HEK293 (cell line): ENCODE measurements at regions not wholly inside any gene's neighbourhood (a gene's known extent, or its start where the extent isn't known, plus 50 kb on each side); places are given as distances from the start of the nearest gene placed in this dataset.

Experiments
- GFI1B ChIP-seq: fragments of 450-650 bp; formaldehyde crosslinking; IDR thresholded peaks from 2 replicates; pipeline ENCODE4 v1.5.1; 2016; ENCODE audit warnings: missing biosample characterization, missing genetic modification characterization
- GLIS1 ChIP-seq: fragments of 450-650 bp; formaldehyde crosslinking; IDR thresholded peaks from 2 replicates; pipeline ENCODE4 v1.5.1; 2016; ENCODE audit warnings: missing biosample characterization, missing genetic modification characterization
- KLF16 ChIP-seq: fragments of 450-650 bp; formaldehyde crosslinking; IDR thresholded peaks from 2 replicates; pipeline ENCODE4 v1.5.1; 2017; ENCODE audit warnings: missing biosample characterization, missing genetic modification characterization
- WT1 ChIP-seq: fragments of 450-650 bp; formaldehyde crosslinking; IDR thresholded peaks from 2 replicates; pipeline ENCODE4 v1.5.1; 2016; ENCODE audit warnings: missing biosample characterization, missing genetic modification characterization
- ZBTB17 ChIP-seq: fragments of 450-650 bp; formaldehyde crosslinking; IDR thresholded peaks from 2 replicates; pipeline ENCODE4 v1.5.1; 2016; ENCODE audit warnings: missing biosample characterization, missing genetic modification characterization
- ZFP69B ChIP-seq: fragments of 450-650 bp; formaldehyde crosslinking; IDR thresholded peaks from 2 replicates; pipeline ENCODE4 v1.5.1; 2016; ENCODE audit warnings: missing biosample characterization, missing genetic modification characterization
- ZNF121 ChIP-seq: fragments of 450-650 bp; formaldehyde crosslinking; IDR thresholded peaks from 2 replicates; pipeline ENCODE4 v1.5.1; 2016; ENCODE audit warnings: missing biosample characterization, missing genetic modification characterization
- ZNF157 ChIP-seq: fragments of 450-650 bp; formaldehyde crosslinking; IDR thresholded peaks from 2 replicates; pipeline ENCODE4 v1.5.1; 2016; ENCODE audit warnings: missing biosample characterization, missing genetic modification characterization
- ZNF16 ChIP-seq: fragments of 450-650 bp; formaldehyde crosslinking; IDR thresholded peaks from 2 replicates; pipeline ENCODE4 v1.5.1; 2016; ENCODE audit warnings: low read depth, missing biosample characterization, missing genetic modification characterization
- ZNF2 ChIP-seq: fragments of 450-650 bp; formaldehyde crosslinking; IDR thresholded peaks from 2 replicates; pipeline ENCODE4 v1.5.1; 2016; ENCODE audit warnings: missing biosample characterization, missing genetic modification characterization
- ZNF248 ChIP-seq: fragments of 450-650 bp; formaldehyde crosslinking; IDR thresholded peaks from 2 replicates; pipeline ENCODE4 v1.5.1; 2017; ENCODE audit warnings: missing biosample characterization, missing genetic modification characterization
- ZNF302 ChIP-seq: fragments of 450-650 bp; formaldehyde crosslinking; IDR thresholded peaks from 2 replicates; pipeline ENCODE4 v1.5.1; 2016; ENCODE audit warnings: missing biosample characterization, missing genetic modification characterization, low read depth
- ZNF341 ChIP-seq: fragments of 450-650 bp; formaldehyde crosslinking; IDR thresholded peaks from 2 replicates; pipeline ENCODE4; 2016; ENCODE audit warnings: low read depth, missing biosample characterization, missing genetic modification characterization
- ZNF530 ChIP-seq: fragments of 450-650 bp; formaldehyde crosslinking; IDR thresholded peaks from 2 replicates; pipeline ENCODE4 v1.5.1; 2016; ENCODE audit warnings: low read depth, missing biosample characterization, missing genetic modification characterization
- ZNF549 ChIP-seq: fragments of 450-650 bp; IDR thresholded peaks from 2 replicates; pipeline ENCODE4 v1.5.1; 2018; ENCODE audit warnings: missing biosample characterization, missing genetic modification characterization, mild to moderate bottlenecking, inconsistent platforms, moderate library complexity
- ZNF621 ChIP-seq: fragments of 450-650 bp; formaldehyde crosslinking; IDR thresholded peaks from 2 replicates; pipeline ENCODE4 v1.5.1; 2017; ENCODE audit warnings: missing biosample characterization, missing genetic modification characterization
- ZNF664 ChIP-seq: fragments of 450-650 bp; formaldehyde crosslinking; IDR thresholded peaks from 2 replicates; pipeline ENCODE4 v1.5.1; 2016; ENCODE audit warnings: missing biosample characterization, missing genetic modification characterization
- TF ChIP-seq, protein P1 (sequence below): fragments of 450-650 bp; formaldehyde crosslinking; IDR thresholded peaks from 2 replicates; pipeline ENCODE4 v1.5.1; 2016; ENCODE audit warnings: missing biosample characterization, missing genetic modification characterization
- TF ChIP-seq, protein P2 (sequence below): fragments of 450-650 bp; formaldehyde crosslinking; IDR thresholded peaks from 2 replicates; pipeline ENCODE4 v1.5.1; 2016; ENCODE audit warnings: missing biosample characterization, missing genetic modification characterization
- TF ChIP-seq, protein P3 (sequence below): fragments of 450-650 bp; formaldehyde crosslinking; IDR thresholded peaks from 2 replicates; pipeline ENCODE4 v1.5.1; 2016; ENCODE audit warnings: missing biosample characterization, missing genetic modification characterization
- TF ChIP-seq, protein P4 (sequence below): fragments of 450-650 bp; formaldehyde crosslinking; IDR thresholded peaks from 2 replicates; pipeline ENCODE4 v1.5.1; 2016; ENCODE audit warnings: missing biosample characterization, missing genetic modification characterization
- TF ChIP-seq, protein P5 (sequence below): fragments of 450-650 bp; formaldehyde crosslinking; IDR thresholded peaks from 2 replicates; pipeline ENCODE4 v1.5.1; 2016; ENCODE audit warnings: missing biosample characterization, missing genetic modification characterization
- TF ChIP-seq, protein P6 (sequence below): fragments of 450-650 bp; formaldehyde crosslinking; IDR thresholded peaks from 2 replicates; pipeline ENCODE4 v1.5.1; 2017; ENCODE audit warnings: missing biosample characterization, missing genetic modification characterization
- TF ChIP-seq, protein P7 (sequence below): fragments of 450-650 bp; formaldehyde crosslinking; IDR thresholded peaks from 2 replicates; pipeline ENCODE4 v1.5.1; 2017; ENCODE audit warnings: missing biosample characterization, missing genetic modification characterization

DNA sequence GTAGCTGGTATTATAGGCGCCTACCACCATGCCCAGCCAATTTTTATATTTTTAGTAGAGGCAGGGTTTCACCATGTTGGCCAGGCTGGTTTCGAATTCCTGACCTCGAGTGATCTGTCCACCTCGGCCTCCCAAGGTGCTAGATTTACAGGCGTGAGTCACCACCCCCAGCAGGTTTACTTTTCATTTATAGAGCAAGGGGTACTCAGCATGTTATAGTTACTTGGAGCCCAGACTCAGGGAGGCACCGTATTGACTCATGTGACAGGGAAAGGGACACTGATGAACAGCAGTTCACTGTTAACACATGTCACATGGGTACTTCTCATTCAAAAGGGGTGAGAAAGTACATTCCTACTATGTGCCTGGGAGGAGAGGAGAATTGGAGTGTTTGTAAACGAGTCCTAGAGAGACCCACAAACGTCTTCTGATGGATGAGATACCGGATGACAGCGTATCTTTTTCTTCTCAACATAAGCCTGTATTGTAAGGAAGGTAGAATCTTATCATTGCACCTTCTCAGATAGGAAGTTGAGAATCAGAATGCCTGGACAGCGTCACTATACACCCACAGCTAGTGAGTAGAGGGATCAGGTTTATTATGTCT is 510.0 kb downstream of the USP25 start (continued):
- TF ChIP-seq, protein P1, sequence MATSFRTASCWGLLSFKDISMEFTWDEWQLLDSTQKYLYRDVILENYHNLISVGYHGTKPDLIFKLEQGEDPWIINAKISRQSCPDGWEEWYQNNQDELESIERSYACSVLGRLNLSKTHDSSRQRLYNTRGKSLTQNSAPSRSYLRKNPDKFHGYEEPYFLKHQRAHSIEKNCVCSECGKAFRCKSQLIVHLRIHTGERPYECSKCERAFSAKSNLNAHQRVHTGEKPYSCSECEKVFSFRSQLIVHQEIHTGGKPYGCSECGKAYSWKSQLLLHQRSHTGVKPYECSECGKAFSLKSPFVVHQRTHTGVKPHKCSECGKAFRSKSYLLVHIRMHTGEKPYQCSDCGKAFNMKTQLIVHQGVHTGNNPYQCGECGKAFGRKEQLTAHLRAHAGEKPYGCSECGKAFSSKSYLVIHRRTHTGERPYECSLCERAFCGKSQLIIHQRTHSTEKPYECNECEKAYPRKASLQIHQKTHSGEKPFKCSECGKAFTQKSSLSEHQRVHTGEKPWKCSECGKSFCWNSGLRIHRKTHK (tag by site-specific recombination): no peak
- TF ChIP-seq, protein P2, sequence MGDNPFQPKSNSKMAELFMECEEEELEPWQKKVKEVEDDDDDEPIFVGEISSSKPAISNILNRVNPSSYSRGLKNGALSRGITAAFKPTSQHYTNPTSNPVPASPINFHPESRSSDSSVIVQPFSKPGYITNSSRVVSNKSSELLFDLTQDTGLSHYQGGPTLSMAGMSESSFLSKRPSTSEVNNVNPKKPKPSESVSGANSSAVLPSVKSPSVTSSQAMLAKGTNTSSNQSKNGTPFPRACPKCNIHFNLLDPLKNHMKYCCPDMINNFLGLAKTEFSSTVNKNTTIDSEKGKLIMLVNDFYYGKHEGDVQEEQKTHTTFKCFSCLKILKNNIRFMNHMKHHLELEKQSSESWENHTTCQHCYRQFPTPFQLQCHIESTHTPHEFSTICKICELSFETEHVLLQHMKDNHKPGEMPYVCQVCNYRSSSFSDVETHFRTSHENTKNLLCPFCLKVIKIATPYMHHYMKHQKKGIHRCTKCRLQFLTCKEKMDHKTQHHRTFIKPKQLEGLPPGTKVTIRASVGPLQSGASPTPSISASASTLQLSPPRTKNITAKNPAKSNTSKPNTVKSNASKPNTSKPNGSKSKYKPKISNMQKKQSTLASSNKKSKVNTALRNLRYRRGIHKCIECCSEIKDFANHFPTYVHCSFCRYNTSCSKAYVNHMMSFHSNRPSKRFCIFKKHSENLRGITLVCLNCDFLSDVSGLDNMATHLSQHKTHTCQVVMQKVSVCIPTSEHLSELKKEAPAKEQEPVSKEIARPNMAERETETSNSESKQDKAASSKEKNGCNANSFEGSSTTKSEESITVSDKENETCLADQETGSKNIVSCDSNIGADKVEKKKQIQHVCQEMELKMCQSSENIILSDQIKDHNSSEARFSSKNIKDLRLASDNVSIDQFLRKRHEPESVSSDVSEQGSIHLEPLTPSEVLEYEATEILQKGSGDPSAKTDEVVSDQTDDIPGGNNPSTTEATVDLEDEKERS (tag by site-specific recombination): no peak
- TF ChIP-seq, protein P3, sequence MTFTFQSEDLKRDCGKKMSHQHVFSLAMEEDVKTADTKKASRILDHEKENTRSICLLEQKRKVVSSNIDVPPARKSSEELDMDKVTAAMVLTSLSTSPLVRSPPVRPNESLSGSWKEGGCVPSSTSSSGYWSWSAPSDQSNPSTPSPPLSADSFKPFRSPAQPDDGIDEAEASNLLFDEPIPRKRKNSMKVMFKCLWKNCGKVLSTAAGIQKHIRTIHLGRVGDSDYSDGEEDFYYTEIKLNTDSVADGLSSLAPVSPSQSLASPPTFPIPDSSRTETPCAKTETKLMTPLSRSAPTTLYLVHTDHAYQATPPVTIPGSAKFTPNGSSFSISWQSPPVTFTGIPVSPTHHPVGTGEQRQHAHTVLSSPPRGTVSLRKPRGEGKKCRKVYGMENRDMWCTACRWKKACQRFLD: no peak
- no peak for TF ChIP-seq ZBTB17 (tag by site-specific recombination)
- no peak for TF ChIP-seq ZNF121
- TF ChIP-seq WT1 (tag by site-specific recombination): peak; percentile 42; the same call in 1 of the 2 replicates
- TF ChIP-seq, protein P4, sequence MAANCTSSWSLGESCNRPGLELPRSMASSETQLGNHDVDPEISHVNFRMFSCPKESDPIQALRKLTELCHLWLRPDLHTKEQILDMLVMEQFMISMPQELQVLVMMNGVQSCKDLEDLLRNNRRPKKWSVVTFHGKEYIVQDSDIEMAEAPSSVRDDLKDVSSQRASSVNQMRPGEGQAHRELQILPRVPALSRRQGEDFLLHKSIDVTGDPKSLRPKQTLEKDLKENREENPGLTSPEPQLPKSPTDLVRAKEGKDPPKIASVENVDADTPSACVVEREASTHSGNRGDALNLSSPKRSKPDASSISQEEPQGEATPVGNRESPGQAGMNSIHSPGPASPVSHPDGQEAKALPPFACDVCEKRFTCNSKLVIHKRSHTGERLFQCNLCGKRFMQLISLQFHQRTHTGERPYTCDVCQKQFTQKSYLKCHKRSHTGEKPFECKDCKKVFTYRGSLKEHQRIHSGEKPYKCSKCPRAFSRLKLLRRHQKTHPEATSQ (tag by site-specific recombination): no peak
- TF ChIP-seq, protein P5, sequence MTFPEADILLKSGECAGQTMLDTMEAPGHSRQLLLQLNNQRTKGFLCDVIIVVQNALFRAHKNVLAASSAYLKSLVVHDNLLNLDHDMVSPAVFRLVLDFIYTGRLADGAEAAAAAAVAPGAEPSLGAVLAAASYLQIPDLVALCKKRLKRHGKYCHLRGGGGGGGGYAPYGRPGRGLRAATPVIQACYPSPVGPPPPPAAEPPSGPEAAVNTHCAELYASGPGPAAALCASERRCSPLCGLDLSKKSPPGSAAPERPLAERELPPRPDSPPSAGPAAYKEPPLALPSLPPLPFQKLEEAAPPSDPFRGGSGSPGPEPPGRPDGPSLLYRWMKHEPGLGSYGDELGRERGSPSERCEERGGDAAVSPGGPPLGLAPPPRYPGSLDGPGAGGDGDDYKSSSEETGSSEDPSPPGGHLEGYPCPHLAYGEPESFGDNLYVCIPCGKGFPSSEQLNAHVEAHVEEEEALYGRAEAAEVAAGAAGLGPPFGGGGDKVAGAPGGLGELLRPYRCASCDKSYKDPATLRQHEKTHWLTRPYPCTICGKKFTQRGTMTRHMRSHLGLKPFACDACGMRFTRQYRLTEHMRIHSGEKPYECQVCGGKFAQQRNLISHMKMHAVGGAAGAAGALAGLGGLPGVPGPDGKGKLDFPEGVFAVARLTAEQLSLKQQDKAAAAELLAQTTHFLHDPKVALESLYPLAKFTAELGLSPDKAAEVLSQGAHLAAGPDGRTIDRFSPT (tag by site-specific recombination): 0 out of 2 replicates have a peak, but pooled peaks have one; percentile 57
- no peak for TF ChIP-seq ZNF621 (tag by site-specific recombination)
- TF ChIP-seq ZNF248 (tag by site-specific recombination): no peak
- TF ChIP-seq ZNF16: no peak
- no peak for TF ChIP-seq ZNF341 (tag by site-specific recombination)
- peak; percentile 91 for TF ChIP-seq GLIS1
- TF ChIP-seq, protein P6, sequence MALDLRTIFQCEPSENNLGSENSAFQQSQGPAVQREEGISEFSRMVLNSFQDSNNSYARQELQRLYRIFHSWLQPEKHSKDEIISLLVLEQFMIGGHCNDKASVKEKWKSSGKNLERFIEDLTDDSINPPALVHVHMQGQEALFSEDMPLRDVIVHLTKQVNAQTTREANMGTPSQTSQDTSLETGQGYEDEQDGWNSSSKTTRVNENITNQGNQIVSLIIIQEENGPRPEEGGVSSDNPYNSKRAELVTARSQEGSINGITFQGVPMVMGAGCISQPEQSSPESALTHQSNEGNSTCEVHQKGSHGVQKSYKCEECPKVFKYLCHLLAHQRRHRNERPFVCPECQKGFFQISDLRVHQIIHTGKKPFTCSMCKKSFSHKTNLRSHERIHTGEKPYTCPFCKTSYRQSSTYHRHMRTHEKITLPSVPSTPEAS (tag by site-specific recombination): no peak
- TF ChIP-seq ZFP69B (tag by site-specific recombination): no peak
- TF ChIP-seq, protein P7, sequence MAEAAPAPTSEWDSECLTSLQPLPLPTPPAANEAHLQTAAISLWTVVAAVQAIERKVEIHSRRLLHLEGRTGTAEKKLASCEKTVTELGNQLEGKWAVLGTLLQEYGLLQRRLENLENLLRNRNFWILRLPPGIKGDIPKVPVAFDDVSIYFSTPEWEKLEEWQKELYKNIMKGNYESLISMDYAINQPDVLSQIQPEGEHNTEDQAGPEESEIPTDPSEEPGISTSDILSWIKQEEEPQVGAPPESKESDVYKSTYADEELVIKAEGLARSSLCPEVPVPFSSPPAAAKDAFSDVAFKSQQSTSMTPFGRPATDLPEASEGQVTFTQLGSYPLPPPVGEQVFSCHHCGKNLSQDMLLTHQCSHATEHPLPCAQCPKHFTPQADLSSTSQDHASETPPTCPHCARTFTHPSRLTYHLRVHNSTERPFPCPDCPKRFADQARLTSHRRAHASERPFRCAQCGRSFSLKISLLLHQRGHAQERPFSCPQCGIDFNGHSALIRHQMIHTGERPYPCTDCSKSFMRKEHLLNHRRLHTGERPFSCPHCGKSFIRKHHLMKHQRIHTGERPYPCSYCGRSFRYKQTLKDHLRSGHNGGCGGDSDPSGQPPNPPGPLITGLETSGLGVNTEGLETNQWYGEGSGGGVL (tag by site-specific recombination): no peak
- TF ChIP-seq ZNF549 (tag by site-specific recombination): no peak
- TF ChIP-seq ZNF2 (tag by site-specific recombination): no peak
- TF ChIP-seq ZNF302 (tag by site-specific recombination): no peak
- no peak for TF ChIP-seq ZNF664
- no peak for TF ChIP-seq KLF16
- TF ChIP-seq GFI1B (tag by site-specific recombination): no peak
- TF ChIP-seq ZNF157 (tag by site-specific recombination): no peak
- TF ChIP-seq ZNF530 (tag by site-specific recombination): no peak
